Activated T-cell treated with anti-CD3 and anti-CD28 coated beads, Interleukin-2, amount 50 U/mL, for 4 hours (primary cell): ENCODE measurements at regions not wholly inside any gene's neighbourhood (a gene's known extent, or its start where the extent isn't known, plus 50 kb on each side); places are given as distances from the start of the nearest gene placed in this dataset.

ENCODE experiments used
- ATAC-seq, 2 donors: fragments of 200-7000 bp; cut with Tn5 transposase; one replicate each; pipeline ENCODE4 v1.10.0; 2021
- DNase-seq: peaks from one replicate; pipeline ENCODE4 v3.0.0-alpha.2; 2020
- H3K27me3 Mint-ChIP-seq: one replicate; pipeline ENCODE4 v1.8.0; 2021; ENCODE audit warnings: low read depth, mixed read lengths
- H3K36me3 Mint-ChIP-seq: one replicate; pipeline ENCODE4 v1.8.0; 2022; ENCODE audit warnings: mixed read lengths; ENCODE audit not compliant: insufficient read depth
- H3K4me1 Mint-ChIP-seq: one replicate; pipeline ENCODE4 v1.8.0; 2021; ENCODE audit warnings: low read depth, mixed read lengths
- H3K4me3 Mint-ChIP-seq: one replicate; pipeline ENCODE4 v1.8.0; 2021; ENCODE audit warnings: mild to moderate bottlenecking, moderate library complexity, mixed read lengths
- H3K9me3 Mint-ChIP-seq: one replicate; pipeline ENCODE4 v1.8.0; 2021; ENCODE audit warnings: mixed read lengths

- H3K27me3 Mint-ChIP-seq, result no peaks in the 10 kb centered on the region
- no peaks in the 10 kb centered on the region for H3K36me3 Mint-ChIP-seq
- H3K4me3 Mint-ChIP-seq, result no peak overlapping the region
- ATAC-seq (no peak), DNase-seq (no peak)
- H3K4me1 Mint-ChIP-seq, result no peaks in the 10 kb centered on the region
- H3K9me3 Mint-ChIP-seq, result no peaks in the 10 kb centered on the region
Observed at GRCh38 chr2:198483051-198483450, 678.7 kb downstream of the PLCL1 start.

GRCh38 chr2:198479065-198479464 lies 674.7 kb downstream of the PLCL1 start:
- Mint-ChIP-seq H3K4me3 (no peak overlapping the region), H3K36me3 (no peaks in the 10 kb centered on the region)

GRCh38 chr2:198478361-198478760 lies 674.0 kb downstream of the PLCL1 start:
- no peak for DNase-seq
- Mint-ChIP-seq H3K36me3 (no peaks in the 10 kb centered on the region), H3K4me3 (no peak overlapping the region), H3K4me1 (no peaks in the 10 kb centered on the region), H3K9me3 (no peaks in the 10 kb centered on the region), H3K27me3 (no peaks in the 10 kb centered on the region)
- no peak for ATAC-seq

More at GRCh38 chr2:198479065-198479464, 674.7 kb downstream of the PLCL1 start:
- no peaks in the 10 kb centered on the region for H3K27me3 Mint-ChIP-seq
- ATAC-seq, result no peak
- H3K9me3 Mint-ChIP-seq, result no peaks in the 10 kb centered on the region
- H3K4me1 Mint-ChIP-seq, result no peaks in the 10 kb centered on the region
- no peak for DNase-seq

- no peaks in the 10 kb centered on the region for H3K4me1 Mint-ChIP-seq
- ATAC-seq, result no peak
- no peak overlapping the region for H3K4me3 Mint-ChIP-seq
- DNase-seq, result no peak
- H3K36me3 Mint-ChIP-seq, result no peaks in the 10 kb centered on the region
- no peaks in the 10 kb centered on the region for H3K9me3 Mint-ChIP-seq
- no peaks in the 10 kb centered on the region for H3K27me3 Mint-ChIP-seq
Observed at GRCh38 chr2:198476007-198476406, 671.6 kb downstream of the PLCL1 start.

- no peak overlapping the region for H3K4me3 Mint-ChIP-seq
- ATAC-seq (no peak), DNase-seq (no peak)
- H3K9me3 Mint-ChIP-seq, result no peaks in the 10 kb centered on the region
- H3K36me3 Mint-ChIP-seq, result no peaks in the 10 kb centered on the region
- no peaks in the 10 kb centered on the region for H3K27me3 Mint-ChIP-seq
- no peaks in the 10 kb centered on the region for H3K4me1 Mint-ChIP-seq
Observed at GRCh38 chr2:198471291-198471690, 666.9 kb downstream of the PLCL1 start.

- Mint-ChIP-seq H3K36me3 (no peaks in the 10 kb centered on the region), H3K4me3 (no peak overlapping the region), H3K27me3 (peaks cover 2% of the 10 kb centered on the region), H3K9me3 (no peaks in the 10 kb centered on the region), H3K4me1 (no peaks in the 10 kb centered on the region)
- ATAC-seq (no peak), DNase-seq (no peak)
Observed at GRCh38 chr2:198468136-198468535, 663.7 kb downstream of the PLCL1 start.

GRCh38 chr2:198465970-198466369 lies 661.6 kb downstream of the PLCL1 start:
- H3K4me3 Mint-ChIP-seq, result no peak overlapping the region
- DNase-seq, result no peak
- no peaks in the 10 kb centered on the region for H3K9me3 Mint-ChIP-seq
- no peak for ATAC-seq
- no peaks in the 10 kb centered on the region for H3K4me1 Mint-ChIP-seq
- peaks cover 2% of the 10 kb centered on the region for H3K27me3 Mint-ChIP-seq
- H3K36me3 Mint-ChIP-seq, result no peaks in the 10 kb centered on the region

- Mint-ChIP-seq H3K4me3 (no peak overlapping the region), H3K27me3 (peaks cover 6% of the 10 kb centered on the region), H3K4me1 (no peaks in the 10 kb centered on the region), H3K36me3 (no peaks in the 10 kb centered on the region), H3K9me3 (no peaks in the 10 kb centered on the region)
- ATAC-seq, result no peak
- no peak for DNase-seq
Observed at GRCh38 chr2:198456418-198456817, 652.0 kb downstream of the PLCL1 start.

- H3K9me3 Mint-ChIP-seq, result peaks cover 3% of the 10 kb centered on the region
- no peaks in the 10 kb centered on the region for H3K4me1 Mint-ChIP-seq
- H3K27me3 Mint-ChIP-seq, result peaks cover 6% of the 10 kb centered on the region
- DNase-seq (no peak), ATAC-seq (no peak)
- no peak overlapping the region for H3K4me3 Mint-ChIP-seq
- no peaks in the 10 kb centered on the region for H3K36me3 Mint-ChIP-seq
Observed at GRCh38 chr2:198453866-198454265, 649.5 kb downstream of the PLCL1 start.

- Mint-ChIP-seq H3K4me3 (no peak overlapping the region), H3K27me3 (peaks cover 6% of the 10 kb centered on the region)
Observed at GRCh38 chr2:198452327-198452726, 647.9 kb downstream of the PLCL1 start.

GRCh38 chr2:198448789-198449188 lies 644.4 kb downstream of the PLCL1 start:
- no peaks in the 10 kb centered on the region for H3K4me1 Mint-ChIP-seq
- ATAC-seq, result no peak
- H3K27me3 Mint-ChIP-seq, result no peaks in the 10 kb centered on the region
- DNase-seq, result no peak
- H3K9me3 Mint-ChIP-seq, result peaks cover 3% of the 10 kb centered on the region
- H3K4me3 Mint-ChIP-seq, result no peak overlapping the region
- no peaks in the 10 kb centered on the region for H3K36me3 Mint-ChIP-seq

More at GRCh38 chr2:198452327-198452726, 647.9 kb downstream of the PLCL1 start:
- Mint-ChIP-seq H3K9me3 (peaks cover 3% of the 10 kb centered on the region), H3K4me1 (no peaks in the 10 kb centered on the region), H3K36me3 (no peaks in the 10 kb centered on the region)
- ATAC-seq (no peak), DNase-seq (no peak)

- no peaks in the 10 kb centered on the region for H3K4me1 Mint-ChIP-seq
Observed at GRCh38 chr2:198444800-198445287, 640.5 kb downstream of the PLCL1 start.

GRCh38 chr2:198441901-198442300 lies 637.5 kb downstream of the PLCL1 start:
- DNase-seq, result no peak
- H3K27me3 Mint-ChIP-seq, result peaks cover 6% of the 10 kb centered on the region

More at GRCh38 chr2:198444800-198445287, 640.5 kb downstream of the PLCL1 start:
- no peaks in the 10 kb centered on the region for H3K36me3 Mint-ChIP-seq
- peaks cover 3% of the 10 kb centered on the region for H3K9me3 Mint-ChIP-seq
- no peak for DNase-seq
- ATAC-seq, result no peak
- peaks cover 2% of the 10 kb centered on the region for H3K27me3 Mint-ChIP-seq
- H3K4me3 Mint-ChIP-seq, result no peak overlapping the region

GRCh38 chr2:198441246-198441645 lies 636.9 kb downstream of the PLCL1 start:
- DNase-seq (no peak), ATAC-seq (no peak)
- Mint-ChIP-seq H3K4me3 (no peak overlapping the region), H3K4me1 (no peaks in the 10 kb centered on the region), H3K36me3 (no peaks in the 10 kb centered on the region), H3K27me3 (peaks cover 6% of the 10 kb centered on the region), H3K9me3 (no peaks in the 10 kb centered on the region)

More at GRCh38 chr2:198441901-198442300, 637.5 kb downstream of the PLCL1 start:
- H3K9me3 Mint-ChIP-seq, result no peaks in the 10 kb centered on the region
- H3K36me3 Mint-ChIP-seq, result no peaks in the 10 kb centered on the region
- H3K4me1 Mint-ChIP-seq, result no peaks in the 10 kb centered on the region
- no peak for ATAC-seq
- no peak overlapping the region for H3K4me3 Mint-ChIP-seq

- Mint-ChIP-seq H3K9me3 (no peaks in the 10 kb centered on the region), H3K4me1 (no peaks in the 10 kb centered on the region), H3K27me3 (peaks cover 6% of the 10 kb centered on the region), H3K4me3 (no peak overlapping the region), H3K36me3 (no peaks in the 10 kb centered on the region)
- no peak for DNase-seq
- no peak for ATAC-seq
Observed at GRCh38 chr2:198440833-198441232, 636.4 kb downstream of the PLCL1 start.

- H3K4me3 Mint-ChIP-seq, result no peak overlapping the region
Observed at GRCh38 chr2:198438331-198438730, 633.9 kb downstream of the PLCL1 start.

More at GRCh38 chr2:198438331-198438730, 633.9 kb downstream of the PLCL1 start:
- Mint-ChIP-seq H3K36me3 (no peaks in the 10 kb centered on the region), H3K27me3 (peaks cover 8% of the 10 kb centered on the region), H3K9me3 (no peaks in the 10 kb centered on the region), H3K4me1 (no peaks in the 10 kb centered on the region)
- no peak for DNase-seq
- ATAC-seq, result no peak
